Fibroblast of mammary gland (primary cell): ENCODE measurements at regions not wholly inside any gene's neighbourhood (a gene's known extent, or its start where the extent isn't known, plus 50 kb on each side); places are given as distances from the start of the nearest gene placed in this dataset.

Source experiments
- DNase-seq: peaks from one replicate; pipeline ENCODE4 v3.0.0-alpha.2; 2010; ENCODE audit warnings: low read depth
- H3K4me3 ChIP-seq: 2 replicates; pipeline ENCODE4 v1.5.1; 2011; ENCODE audit warnings: low read depth, mild to moderate bottlenecking, low read length, moderate library complexity; ENCODE audit not compliant: control insufficient read depth
- CTCF ChIP-seq: conservative IDR thresholded peaks from 2 replicates; pipeline ENCODE4 v1.5.1; 2011; ENCODE audit warnings: low read depth, low read length, inconsistent platforms; ENCODE audit not compliant: control insufficient read depth, insufficient read depth

GRCh38 chr15:96435022-96435421 lies 104.5 kb downstream of the NR2F2 start:
- H3K4me3 ChIP-seq = no peak overlapping the region
- no peak for DNase-seq
- no peak for TF ChIP-seq CTCF

- no peak for DNase-seq
- H3K4me3 ChIP-seq = no peak overlapping the region
- no peak for TF ChIP-seq CTCF
These were observed 105.3 kb downstream of the NR2F2 start for GRCh38 chr15:96435841-96436240.

- H3K4me3 ChIP-seq = no peak overlapping the region
- TF ChIP-seq CTCF = no peak
- DNase-seq = no peak
These were observed 110.5 kb downstream of the NR2F2 start for GRCh38 chr15:96440978-96441377.

- no peak overlapping the region for H3K4me3 ChIP-seq
- no peak for DNase-seq
- no peak for TF ChIP-seq CTCF
These were observed 111.6 kb downstream of the NR2F2 start for GRCh38 chr15:96442076-96442475.

GRCh38 chr15:96444865-96445264 lies 114.4 kb downstream of the NR2F2 start:
- no peak for DNase-seq
- H3K4me3 ChIP-seq = no peak overlapping the region
- TF ChIP-seq CTCF = no peak

GRCh38 chr15:96448923-96449322 lies 118.4 kb downstream of the NR2F2 start:
- no peak for DNase-seq
- H3K4me3 ChIP-seq = no peak overlapping the region
- TF ChIP-seq CTCF = no peak

GRCh38 chr15:96457841-96458240 lies 127.3 kb downstream of the NR2F2 start:
- TF ChIP-seq CTCF = no peak
- no peak for DNase-seq
- no peak overlapping the region for H3K4me3 ChIP-seq
